ENCODE measurements at regions not wholly inside any gene's neighbourhood (a gene's known extent, or its start where the extent isn't known, plus 50 kb on each side); places are given as distances from the start of the nearest gene placed in this dataset.

GRCh38 chr1:56073614-56074006 lies 505.8 kb downstream of the PLPP3 start:
- TF ChIP-seq EZH2 (IDR thresholded peaks at IDR 0.05) = no peak
- TF ChIP-seq CTCF (IDR thresholded peaks at IDR 0.05) = no peak
- no peak for TF ChIP-seq EZH2phosphoT487 (IDR thresholded peaks at IDR 0.05)

All from neural progenitor cell (in vitro differentiated cells).